ENCODE measurements at regions not wholly inside any gene's neighbourhood (a gene's known extent, or its start where the extent isn't known, plus 50 kb on each side); places are given as distances from the start of the nearest gene placed in this dataset.
"Not testable (repeated sequence)": the region's sequence is repeated elsewhere in the genome, so short reads cannot be mapped to it uniquely, and the experiment has no call there.

- DNase-seq (ENCODE audit: low read depth) = not testable (repeated sequence)
Measured at GRCh38 chr1:146282807-146283526, 54.1 kb upstream of the NOTCH2NLA start.

- not testable (repeated sequence) for DNase-seq (ENCODE audit: low read depth)
Measured at GRCh38 chr1:146281522-146281921, 52.7 kb upstream of the NOTCH2NLA start.

- not testable (repeated sequence) for DNase-seq (ENCODE audit: low read depth)
Measured at GRCh38 chr1:146278758-146279157, 49.9 kb upstream of the NOTCH2NLA start.

Data from activated T-cell treated with anti-CD3 and anti-CD28 coated beads for 48 hours (primary cell).